ENCODE measurements at regions not wholly inside any gene's neighbourhood (a gene's known extent, or its start where the extent isn't known, plus 50 kb on each side); places are given as distances from the start of the nearest gene placed in this dataset.

GRCh38 chr14:95011445-95012006 is 145.8 kb downstream of the DICER1 start:
- Mint-ChIP-seq H3K4me1 (no peaks in the 10 kb centered on the region), H3K27me3 (peaks cover 3% of the 10 kb centered on the region), H3K27ac (no peak overlapping the region), H3K9me3 (no peaks in the 10 kb centered on the region), H3K36me3 (ENCODE audit: low read depth) (no peaks in the 10 kb centered on the region), H3K4me3 (no peak overlapping the region)
- no peak for DNase-seq
- ChIA-PET POLR2A (no interaction called here), CTCF (no interaction called here)

DNA sequence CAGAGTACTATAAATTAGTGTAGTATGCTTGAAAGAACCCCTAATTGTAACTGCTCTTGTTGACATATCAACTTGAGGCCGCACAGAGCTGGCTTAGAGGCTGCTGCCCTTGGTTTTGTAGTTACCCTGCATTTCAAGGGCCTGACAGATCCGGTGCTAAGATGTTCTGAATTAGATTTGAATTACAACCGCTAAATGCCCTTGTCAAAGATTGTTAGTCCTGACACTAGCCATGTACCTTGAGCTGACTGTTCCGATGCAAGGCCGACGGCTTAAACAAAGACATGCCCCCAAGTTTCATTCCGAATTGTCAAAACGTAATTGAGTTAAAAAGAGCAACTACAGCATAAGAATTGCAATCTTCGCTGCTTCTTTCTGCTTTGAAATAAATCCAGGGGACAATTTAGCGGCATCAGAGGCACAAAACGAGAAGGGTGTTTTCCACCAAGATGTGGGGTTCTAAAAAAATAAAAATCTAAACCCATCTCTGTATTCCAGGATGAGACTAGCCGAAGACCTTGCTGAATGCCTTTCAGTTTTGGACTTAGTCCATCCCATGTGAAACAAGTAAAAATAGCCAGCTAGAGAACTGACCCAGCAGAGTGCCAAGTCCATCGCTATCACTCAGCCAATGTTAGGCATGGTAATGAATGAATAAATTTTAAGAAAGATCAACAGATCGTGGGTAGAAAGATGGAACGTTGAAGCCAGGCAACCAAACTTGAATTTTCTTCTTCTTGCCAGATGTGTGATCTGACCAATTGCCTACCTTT is 148.7 kb downstream of the DICER1 start:
- no peak for DNase-seq
- no peaks in the 10 kb centered on the region for H3K4me1 Mint-ChIP-seq
- H3K27me3 Mint-ChIP-seq: peaks cover 5% of the 10 kb centered on the region
- ChIA-PET POLR2A (no interaction called here), CTCF (no interaction called here)
- no peaks in the 10 kb centered on the region for H3K9me3 Mint-ChIP-seq
- no peak overlapping the region for H3K4me3 Mint-ChIP-seq
- H3K27ac Mint-ChIP-seq: no peak overlapping the region
- no peaks in the 10 kb centered on the region for H3K36me3 Mint-ChIP-seq (ENCODE audit: low read depth)

GRCh38 chr14:95007921-95008320 is 149.4 kb downstream of the DICER1 start:
- no peaks in the 10 kb centered on the region for H3K9me3 Mint-ChIP-seq
- POLR2A ChIA-PET: no interaction called here
- CTCF ChIA-PET: no interaction called here
- no peaks in the 10 kb centered on the region for H3K36me3 Mint-ChIP-seq (ENCODE audit: low read depth)
- H3K4me3 Mint-ChIP-seq: no peak overlapping the region
- no peak overlapping the region for H3K27ac Mint-ChIP-seq
- no peak for DNase-seq
- peaks cover 5% of the 10 kb centered on the region for H3K27me3 Mint-ChIP-seq
- no peaks in the 10 kb centered on the region for H3K4me1 Mint-ChIP-seq

- H3K27ac Mint-ChIP-seq: no peak overlapping the region
- H3K4me3 Mint-ChIP-seq: no peak overlapping the region
- ChIA-PET CTCF (no interaction called here), POLR2A (no interaction called here)
- H3K36me3 Mint-ChIP-seq (ENCODE audit: low read depth): no peaks in the 10 kb centered on the region
- H3K9me3 Mint-ChIP-seq: no peaks in the 10 kb centered on the region
- H3K27me3 Mint-ChIP-seq: peaks cover 4% of the 10 kb centered on the region
- no peaks in the 10 kb centered on the region for H3K4me1 Mint-ChIP-seq
- no peak for DNase-seq
These were observed 150.8 kb downstream of the DICER1 start for GRCh38 chr14:95006479-95006878.

GRCh38 chr14:95006051-95006450 is 151.3 kb downstream of the DICER1 start:
- CTCF ChIA-PET: no interaction called here
- no peak overlapping the region for H3K4me3 Mint-ChIP-seq
- H3K9me3 Mint-ChIP-seq: no peaks in the 10 kb centered on the region
- POLR2A ChIA-PET: no interaction called here
- H3K27ac Mint-ChIP-seq: no peak overlapping the region
- DNase-seq: no peak
- peaks cover 4% of the 10 kb centered on the region for H3K27me3 Mint-ChIP-seq
- no peaks in the 10 kb centered on the region for H3K4me1 Mint-ChIP-seq
- H3K36me3 Mint-ChIP-seq (ENCODE audit: low read depth): no peaks in the 10 kb centered on the region

- DNase-seq: no peak
- ChIA-PET POLR2A (no interaction called here), CTCF (no interaction called here)
- H3K9me3 Mint-ChIP-seq: no peaks in the 10 kb centered on the region
- no peak overlapping the region for H3K4me3 Mint-ChIP-seq
- no peaks in the 10 kb centered on the region for H3K4me1 Mint-ChIP-seq
- H3K27ac Mint-ChIP-seq: no peak overlapping the region
- H3K27me3 Mint-ChIP-seq: peaks cover 16% of the 10 kb centered on the region
- no peaks in the 10 kb centered on the region for H3K36me3 Mint-ChIP-seq (ENCODE audit: low read depth)
These were observed 154.0 kb downstream of the DICER1 start for GRCh38 chr14:95003099-95003960.

DNA sequence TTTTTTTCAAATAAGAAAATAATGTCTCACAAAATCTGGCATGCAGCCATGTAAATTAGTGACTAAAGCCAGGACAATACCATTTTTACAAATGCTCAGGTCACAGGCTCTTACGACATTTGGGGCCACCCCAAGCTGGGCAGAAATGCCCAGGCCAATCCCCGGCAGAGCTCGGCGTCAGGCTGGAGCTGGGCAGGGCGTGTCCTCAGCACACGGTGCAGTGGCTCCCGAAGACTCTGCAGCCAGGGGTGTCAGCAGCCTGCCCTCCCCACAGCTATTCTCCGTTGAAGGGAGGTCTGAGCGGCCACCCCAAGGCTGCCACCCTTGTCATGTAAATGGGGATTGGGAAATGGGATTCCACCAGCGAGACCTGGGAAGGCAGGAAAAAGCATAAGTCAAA is 158.6 kb downstream of the DICER1 start:
- CTCF ChIA-PET: no interaction called here
- Mint-ChIP-seq H3K27ac (no peak overlapping the region), H3K27me3 (peaks cover 16% of the 10 kb centered on the region), H3K4me1 (no peaks in the 10 kb centered on the region), H3K36me3 (ENCODE audit: low read depth) (no peaks in the 10 kb centered on the region), H3K9me3 (no peaks in the 10 kb centered on the region), H3K4me3 (no peak overlapping the region)
- POLR2A ChIA-PET: no interaction called here
- no peak for DNase-seq

- no peak overlapping the region for H3K4me3 Mint-ChIP-seq
- ChIA-PET CTCF (no interaction called here), POLR2A (no interaction called here)
- no peaks in the 10 kb centered on the region for H3K9me3 Mint-ChIP-seq
- H3K4me1 Mint-ChIP-seq: no peaks in the 10 kb centered on the region
- peaks cover 16% of the 10 kb centered on the region for H3K27me3 Mint-ChIP-seq
- no peaks in the 10 kb centered on the region for H3K36me3 Mint-ChIP-seq (ENCODE audit: low read depth)
- no peak overlapping the region for H3K27ac Mint-ChIP-seq
- no peak for DNase-seq
These were observed 159.2 kb downstream of the DICER1 start for GRCh38 chr14:94998110-94998509.

DNA sequence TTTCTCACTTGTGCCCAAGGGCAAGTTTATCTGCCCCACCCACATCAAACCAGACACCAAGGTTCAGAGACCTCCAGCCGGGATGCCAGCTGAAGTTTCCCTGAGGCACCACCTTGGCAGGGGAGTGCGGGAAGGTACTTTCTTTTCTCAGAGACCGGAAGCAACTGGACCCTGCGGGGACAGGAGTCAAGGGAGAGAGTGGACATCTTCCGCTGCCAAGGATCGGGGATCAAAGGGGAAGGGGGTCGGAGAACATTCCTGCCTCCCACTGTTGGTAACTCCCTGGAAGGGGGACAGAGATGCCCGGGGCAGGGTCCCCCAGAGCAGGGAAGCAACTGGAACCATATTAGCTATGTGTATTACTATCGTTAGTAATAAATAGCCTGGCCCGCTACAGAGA is 161.8 kb downstream of the DICER1 start:
- Mint-ChIP-seq H3K36me3 (ENCODE audit: low read depth) (no peaks in the 10 kb centered on the region), H3K9me3 (no peaks in the 10 kb centered on the region), H3K27ac (no peak overlapping the region), H3K27me3 (peaks cover 21% of the 10 kb centered on the region), H3K4me1 (no peaks in the 10 kb centered on the region), H3K4me3 (no peak overlapping the region)
- POLR2A ChIA-PET: no interaction called here
- CTCF ChIA-PET: no interaction called here
- DNase-seq: no peak

- DNase-seq: no peak
- H3K4me3 Mint-ChIP-seq: no peak overlapping the region
- ChIA-PET CTCF (no interaction called here), POLR2A (no interaction called here)
- H3K36me3 Mint-ChIP-seq (ENCODE audit: low read depth): no peaks in the 10 kb centered on the region
- H3K9me3 Mint-ChIP-seq: no peaks in the 10 kb centered on the region
- H3K27ac Mint-ChIP-seq: no peak overlapping the region
- no peaks in the 10 kb centered on the region for H3K4me1 Mint-ChIP-seq
- H3K27me3 Mint-ChIP-seq: peaks cover 15% of the 10 kb centered on the region
These were observed 163.1 kb downstream of the DICER1 start for GRCh38 chr14:94994245-94994644.

DNA sequence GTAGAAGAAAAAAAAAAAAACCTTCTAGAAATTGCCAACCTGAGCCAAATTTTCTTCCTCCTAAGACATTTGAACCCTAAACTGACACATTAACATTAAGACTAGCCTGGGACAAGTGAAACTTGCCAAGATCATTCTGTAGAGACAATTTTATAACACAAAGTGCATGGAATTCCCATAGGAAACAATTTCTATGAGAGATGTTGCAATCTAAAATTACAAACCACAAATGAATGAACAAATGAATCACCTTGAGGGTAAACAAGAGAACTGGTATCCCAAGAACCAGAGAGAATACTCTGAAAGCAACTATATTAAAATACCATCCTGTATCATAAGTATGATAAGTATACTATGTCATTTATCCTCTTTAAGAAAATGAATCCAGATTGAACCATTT is 165.3 kb downstream of the DICER1 start:
- Mint-ChIP-seq H3K27ac (no peak overlapping the region), H3K36me3 (ENCODE audit: low read depth) (no peaks in the 10 kb centered on the region), H3K27me3 (peaks cover 11% of the 10 kb centered on the region), H3K4me1 (no peaks in the 10 kb centered on the region), H3K9me3 (no peaks in the 10 kb centered on the region), H3K4me3 (no peak overlapping the region)
- POLR2A ChIA-PET: no interaction called here
- no peak for DNase-seq
- CTCF ChIA-PET: no interaction called here

DNA sequence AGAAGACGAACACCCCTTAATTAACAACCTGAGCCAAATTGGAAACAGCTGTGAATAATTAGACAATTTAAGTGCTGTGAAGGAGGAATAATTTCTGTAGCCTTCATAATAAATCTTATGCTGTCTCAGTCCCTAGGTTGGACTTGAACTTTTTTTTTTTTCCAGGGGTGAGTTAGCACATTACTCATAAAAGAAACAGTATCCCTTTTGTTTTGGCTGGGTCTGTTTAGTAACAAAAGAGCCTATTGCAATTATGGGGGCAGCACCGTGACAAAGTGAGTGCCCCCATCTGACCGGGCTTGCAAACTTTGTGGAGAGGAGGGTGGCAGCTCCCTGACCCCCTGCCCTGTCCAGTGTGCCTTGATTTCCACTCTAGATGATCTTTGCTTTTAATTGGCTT is 167.4 kb downstream of the DICER1 start:
- ChIA-PET POLR2A (no interaction called here), CTCF (no interaction called here)
- no peaks in the 10 kb centered on the region for H3K9me3 Mint-ChIP-seq
- H3K27me3 Mint-ChIP-seq: peaks cover 27% of the 10 kb centered on the region
- no peaks in the 10 kb centered on the region for H3K36me3 Mint-ChIP-seq (ENCODE audit: low read depth)
- H3K4me1 Mint-ChIP-seq: no peaks in the 10 kb centered on the region
- no peak overlapping the region for H3K27ac Mint-ChIP-seq
- no peak overlapping the region for H3K4me3 Mint-ChIP-seq
- no peak for DNase-seq

- ChIA-PET CTCF (no interaction called here), POLR2A (no interaction called here)
- Mint-ChIP-seq H3K4me3 (no peak overlapping the region), H3K36me3 (ENCODE audit: low read depth) (no peaks in the 10 kb centered on the region), H3K27me3 (peaks cover 31% of the 10 kb centered on the region), H3K9me3 (no peaks in the 10 kb centered on the region), H3K4me1 (no peaks in the 10 kb centered on the region), H3K27ac (no peak overlapping the region)
- DNase-seq: no peak
These were observed 167.9 kb downstream of the DICER1 start for GRCh38 chr14:94989417-94989816.
